Fibroblast of lung (primary cell): ENCODE measurements at regions not wholly inside any gene's neighbourhood (a gene's known extent, or its start where the extent isn't known, plus 50 kb on each side); places are given as distances from the start of the nearest gene placed in this dataset.

Experiments used
- DNase-seq, 2 donors: peaks; one replicate each; pipeline versions ENCODE4 v3.0.0 to v3.0.0-alpha.2; 2010; ENCODE audit warnings: low read depth in 2 of 2
- H2AFZ ChIP-seq: 2 replicates; pipeline ENCODE4 v1.5.1; 2012; ENCODE audit warnings: low read length, control low read depth, inconsistent platforms
- H3K27ac ChIP-seq: 2 replicates; pipeline ENCODE4 v1.5.1; 2011; ENCODE audit warnings: low read length, control low read depth; ENCODE audit not compliant: insufficient read depth
- H3K27me3 ChIP-seq: 2 replicates; pipeline ENCODE4 v1.5.1; 2011; ENCODE audit warnings: mild to moderate bottlenecking, low read length; ENCODE audit not compliant: control insufficient read depth, insufficient read depth
- H3K36me3 ChIP-seq: 2 replicates; pipeline ENCODE4 v1.5.1; 2011; ENCODE audit warnings: low read length; ENCODE audit not compliant: control insufficient read depth, insufficient read depth
- H3K4me1 ChIP-seq: 2 replicates; pipeline ENCODE4 v1.5.1; 2011; ENCODE audit warnings: low read length; ENCODE audit not compliant: control insufficient read depth, insufficient read depth; ENCODE audit errors: extremely low read depth
- H3K4me2 ChIP-seq: 2 replicates; pipeline ENCODE4 v1.5.1; 2011; ENCODE audit warnings: low read length, control low read depth; ENCODE audit not compliant: insufficient read depth; ENCODE audit errors: extremely low read depth
- H3K4me3 ChIP-seq, 4 experiments: fragments of 200-600 bp in 1 of 4; sonication (generic) in 1 of 4; replicated peaks in 1 of 4; 2 replicates each; pipeline ENCODE4 v1.5.1; 2011 to 2016; ENCODE audit warnings: low read length in 4 of 4, low read depth in 3 of 4, mild to moderate bottlenecking in 3 of 4, control low read depth in 2 of 4, inconsistent platforms in 1 of 4, mixed read lengths in 1 of 4; ENCODE audit not compliant: insufficient read depth in 1 of 4; ENCODE audit errors: control extremely low read depth in 1 of 4
- H3K79me2 ChIP-seq: 2 replicates; pipeline ENCODE4 v1.5.1; 2012; ENCODE audit warnings: mild to moderate bottlenecking, low read length, inconsistent platforms; ENCODE audit not compliant: control insufficient read depth, insufficient read depth
- H3K9ac ChIP-seq: 2 replicates; pipeline ENCODE4 v1.5.1; 2011; ENCODE audit warnings: mild to moderate bottlenecking, low read length, control low read depth; ENCODE audit not compliant: insufficient read depth
- H3K9me3 ChIP-seq: 2 replicates; pipeline ENCODE4 v1.5.1; 2012; ENCODE audit warnings: low read depth, low read length; ENCODE audit not compliant: control insufficient read depth, insufficient read depth
- H4K20me1 ChIP-seq: 2 replicates; pipeline ENCODE4 v1.5.1; 2011; ENCODE audit warnings: low read length; ENCODE audit not compliant: control insufficient read depth, insufficient read depth; ENCODE audit errors: extremely low read depth
- CTCF ChIP-seq, 2 donors: IDR thresholded peaks in 1 of 2; conservative IDR thresholded peaks in 1 of 2; 1 replicate in 1 of 2; 2 replicates in 1 of 2; pipeline ENCODE4 v1.5.1; 2011 to 2012; ENCODE audit warnings: low read length in 2 of 2, control low read depth in 1 of 2, inconsistent platforms in 1 of 2, low read depth in 1 of 2, mild to moderate bottlenecking in 1 of 2
- EZH2 ChIP-seq: IDR thresholded peaks from 2 replicates; pipeline ENCODE4 v1.5.1; 2012; ENCODE audit warnings: low read length, control low read depth, mild to moderate bottlenecking; ENCODE audit errors: missing control alignments

- no peak overlapping the region for H3K4me3 ChIP-seq
- H3K36me3 ChIP-seq = no peaks in the 10 kb centered on the region
- no peaks in the 10 kb centered on the region for H3K27me3 ChIP-seq
- H3K9me3 ChIP-seq = no peaks in the 10 kb centered on the region
- no peak overlapping the region for H2AFZ ChIP-seq
- TF ChIP-seq CTCF (conservative IDR thresholded peaks at IDR 0.05 in 1 of 2, IDR thresholded peaks at IDR 0.05 in 1 of 2; ENCODE audit: low read depth in 1 of 2, low read length in 2 of 2) (no peak), EZH2 (no peak)
- H3K9ac ChIP-seq = no peak overlapping the region
- H3K4me2 ChIP-seq = no peak overlapping the region
- H3K79me2 ChIP-seq = no peaks in the 10 kb centered on the region
- no peaks in the 10 kb centered on the region for H4K20me1 ChIP-seq
- H3K27ac ChIP-seq = no peak overlapping the region
- H3K4me1 ChIP-seq = no peaks in the 10 kb centered on the region
- DNase-seq = no peak
Measured at GRCh38 chr5:1952021-1952420, 69.3 kb upstream of the IRX4 start.

GRCh38 chr5:1951165-1951816 lies 68.6 kb upstream of the IRX4 start:
- no peaks in the 10 kb centered on the region for H3K27me3 ChIP-seq
- H3K36me3 ChIP-seq = no peaks in the 10 kb centered on the region
- H3K4me1 ChIP-seq = no peaks in the 10 kb centered on the region
- no peak overlapping the region for H3K27ac ChIP-seq
- H3K9ac ChIP-seq = no peak overlapping the region
- no peak for DNase-seq
- H2AFZ ChIP-seq = no peak overlapping the region
- no peak overlapping the region for H3K4me3 ChIP-seq
- no peak overlapping the region for H3K4me2 ChIP-seq
- TF ChIP-seq CTCF (conservative IDR thresholded peaks at IDR 0.05 in 1 of 2, IDR thresholded peaks at IDR 0.05 in 1 of 2; ENCODE audit: low read depth in 1 of 2, low read length in 2 of 2) (no peak), EZH2 (no peak)
- H4K20me1 ChIP-seq = no peaks in the 10 kb centered on the region
- no peaks in the 10 kb centered on the region for H3K79me2 ChIP-seq
- no peaks in the 10 kb centered on the region for H3K9me3 ChIP-seq

- Histone ChIP-seq H3K27ac (no peak overlapping the region), H3K9ac (no peak overlapping the region), H3K27me3 (no peaks in the 10 kb centered on the region), H3K4me1 (no peaks in the 10 kb centered on the region), H3K4me3 (no peak overlapping the region), H2AFZ (no peak overlapping the region), H3K36me3 (no peaks in the 10 kb centered on the region), H3K9me3 (no peaks in the 10 kb centered on the region), H3K79me2 (no peaks in the 10 kb centered on the region), H3K4me2 (no peak overlapping the region), H4K20me1 (no peaks in the 10 kb centered on the region)
- DNase-seq = peak in 1 of 2 donors; percentile 1
- TF ChIP-seq EZH2 (no peak), CTCF (conservative IDR thresholded peaks at IDR 0.05 in 1 of 2, IDR thresholded peaks at IDR 0.05 in 1 of 2; ENCODE audit: low read depth in 1 of 2, low read length in 2 of 2) (no peak)
Measured at GRCh38 chr5:1950708-1951103, 68.0 kb upstream of the IRX4 start.
